Loucy (cell line): ENCODE measurements at regions not wholly inside any gene's neighbourhood (a gene's known extent, or its start where the extent isn't known, plus 50 kb on each side); places are given as distances from the start of the nearest gene placed in this dataset.

ENCODE experiments used
- CTCF ChIP-seq: fragments of 200-600 bp; sonication (generic); conservative IDR thresholded peaks from 2 replicates; pipeline ENCODE4 v1.5.1; 2014; ENCODE audit warnings: mild to moderate bottlenecking, antibody characterized with exemption, low read length
- EZH2phosphoT487 ChIP-seq: fragments of 200-600 bp; IDR thresholded peaks from 2 replicates; pipeline ENCODE4 v1.6.1; 2018; ENCODE audit warnings: antibody characterized with exemption, mild to moderate bottlenecking, moderate library complexity, borderline replicate concordance

- TF ChIP-seq CTCF (no peak), EZH2phosphoT487 (no peak)
Observed at GRCh38 chr15:87348746-87349145, 907.8 kb downstream of the NTRK3 start.
